C4-2B (cell line): ENCODE measurements at regions not wholly inside any gene's neighbourhood (a gene's known extent, or its start where the extent isn't known, plus 50 kb on each side); places are given as distances from the start of the nearest gene placed in this dataset.

ENCODE experiments used
- ZFX ChIP-seq: fragments of 450-650 bp; IDR thresholded peaks from 2 replicates; pipeline ENCODE4 v1.6.1; 2017
- TF ChIP-seq, protein P1 (sequence below): fragments of 450-650 bp; conservative IDR thresholded peaks from 2 replicates; pipeline ENCODE4 v1.5.1; 2017; ENCODE audit warnings: mild to moderate bottlenecking

- TF ChIP-seq, protein P1, sequence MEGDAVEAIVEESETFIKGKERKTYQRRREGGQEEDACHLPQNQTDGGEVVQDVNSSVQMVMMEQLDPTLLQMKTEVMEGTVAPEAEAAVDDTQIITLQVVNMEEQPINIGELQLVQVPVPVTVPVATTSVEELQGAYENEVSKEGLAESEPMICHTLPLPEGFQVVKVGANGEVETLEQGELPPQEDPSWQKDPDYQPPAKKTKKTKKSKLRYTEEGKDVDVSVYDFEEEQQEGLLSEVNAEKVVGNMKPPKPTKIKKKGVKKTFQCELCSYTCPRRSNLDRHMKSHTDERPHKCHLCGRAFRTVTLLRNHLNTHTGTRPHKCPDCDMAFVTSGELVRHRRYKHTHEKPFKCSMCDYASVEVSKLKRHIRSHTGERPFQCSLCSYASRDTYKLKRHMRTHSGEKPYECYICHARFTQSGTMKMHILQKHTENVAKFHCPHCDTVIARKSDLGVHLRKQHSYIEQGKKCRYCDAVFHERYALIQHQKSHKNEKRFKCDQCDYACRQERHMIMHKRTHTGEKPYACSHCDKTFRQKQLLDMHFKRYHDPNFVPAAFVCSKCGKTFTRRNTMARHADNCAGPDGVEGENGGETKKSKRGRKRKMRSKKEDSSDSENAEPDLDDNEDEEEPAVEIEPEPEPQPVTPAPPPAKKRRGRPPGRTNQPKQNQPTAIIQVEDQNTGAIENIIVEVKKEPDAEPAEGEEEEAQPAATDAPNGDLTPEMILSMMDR, result no peak
- no peak for TF ChIP-seq ZFX
These were observed 576.7 kb upstream of the CITED2 start for GRCh38 chr6:139951172-139951571.
